Lower lobe of right lung (tissue), 2 donors: ENCODE measurements at regions not wholly inside any gene's neighbourhood (a gene's known extent, or its start where the extent isn't known, plus 50 kb on each side); places are given as distances from the start of the nearest gene placed in this dataset.

ENCODE experiments used
- ATAC-seq, 2 donors: fragments of 200-7000 bp; cut with Tn5 transposase; one replicate each; pipeline ENCODE4 v1.9.1; 2020 to 2022; ENCODE audit warnings: mild to moderate bottlenecking in 2 of 2, moderate library complexity in 2 of 2
- DNase-seq: peaks from one replicate; pipeline ENCODE4 v3.0.0-alpha.2; 2020
- H3K27ac ChIP-seq: fragments of 200-600 bp; one replicate; pipeline ENCODE4 v1.8.0; 2022
- H3K27me3 ChIP-seq: fragments of 200-600 bp; one replicate; pipeline ENCODE4 v1.8.0; 2022; ENCODE audit warnings: low read depth
- H3K36me3 ChIP-seq: fragments of 200-600 bp; one replicate; pipeline ENCODE4 v1.8.0; 2022; ENCODE audit warnings: mild to moderate bottlenecking
- H3K4me1 ChIP-seq: fragments of 200-600 bp; one replicate; pipeline ENCODE4 v1.8.0; 2022
- H3K4me3 ChIP-seq: fragments of 200-600 bp; one replicate; pipeline ENCODE4 v1.8.0; 2022; ENCODE audit warnings: mild to moderate bottlenecking
- H3K9me3 ChIP-seq: fragments of 200-600 bp; one replicate; pipeline ENCODE4 v1.8.0; 2022
- CTCF ChIP-seq: fragments of 200-600 bp; IDR thresholded peaks from one replicate; pipeline ENCODE4 v1.8.0; 2022; ENCODE audit warnings: antibody characterized with exemption, mild to moderate bottlenecking
- intact Hi-C: fragments of 100-400 bp; cut with DNase I; formaldehyde crosslinking; loops from one replicate; pipeline ENCODE4 v1.11.0; 2022
- donor health status: DM: no; HTN: yes; CAD: no; lungs with severe emphysema.

GRCh38 chr4:186013419-186014186 is 55.4 kb upstream of the TLR3 start:
- no peaks in the 10 kb centered on the region for H3K27me3 ChIP-seq
- H3K4me1 ChIP-seq: no peaks in the 10 kb centered on the region
- H3K9me3 ChIP-seq: no peaks in the 10 kb centered on the region
- DNase-seq (no peak), ATAC-seq (no peak)
- no peaks in the 10 kb centered on the region for H3K36me3 ChIP-seq
- intact Hi-C loops: no loop called here
- no peak overlapping the region for H3K27ac ChIP-seq
- no peak for TF ChIP-seq CTCF
- no peak overlapping the region for H3K4me3 ChIP-seq

- no peak for TF ChIP-seq CTCF
- Histone ChIP-seq H3K9me3 (no peaks in the 10 kb centered on the region), H3K4me1 (no peaks in the 10 kb centered on the region), H3K36me3 (no peaks in the 10 kb centered on the region), H3K27me3 (no peaks in the 10 kb centered on the region), H3K27ac (no peak overlapping the region), H3K4me3 (no peak overlapping the region)
- ATAC-seq (no peak), DNase-seq (no peak)
- intact Hi-C loops: no loop called here
Measured at GRCh38 chr4:186015212-186015817, 53.6 kb upstream of the TLR3 start.

GRCh38 chr4:186016796-186017195 is 52.2 kb upstream of the TLR3 start:
- no peak for TF ChIP-seq CTCF
- ATAC-seq (no peak), DNase-seq (no peak)
- no peaks in the 10 kb centered on the region for H3K9me3 ChIP-seq
- no peak overlapping the region for H3K27ac ChIP-seq
- H3K4me1 ChIP-seq: peaks cover 7% of the 10 kb centered on the region
- intact Hi-C loops: no loop called here
- H3K4me3 ChIP-seq: no peak overlapping the region
- H3K36me3 ChIP-seq: no peaks in the 10 kb centered on the region
- no peaks in the 10 kb centered on the region for H3K27me3 ChIP-seq

GRCh38 chr4:186017801-186018200 is 51.2 kb upstream of the TLR3 start:
- DNase-seq: no peak
- TF ChIP-seq CTCF: no peak

GRCh38 chr4:186018261-186018660 is 50.7 kb upstream of the TLR3 start:
- ATAC-seq: no peak
- Histone ChIP-seq H3K4me3 (no peak overlapping the region), H3K4me1 (peaks cover 8% of the 10 kb centered on the region), H3K27me3 (no peaks in the 10 kb centered on the region), H3K27ac (no peak overlapping the region), H3K9me3 (no peaks in the 10 kb centered on the region), H3K36me3 (no peaks in the 10 kb centered on the region)
- DNase-seq: no peak
- intact Hi-C loops: no loop called here
- TF ChIP-seq CTCF: no peak

More at GRCh38 chr4:186017801-186018200, 51.2 kb upstream of the TLR3 start:
- Histone ChIP-seq H3K36me3 (no peaks in the 10 kb centered on the region), H3K9me3 (no peaks in the 10 kb centered on the region), H3K4me1 (peaks cover 8% of the 10 kb centered on the region), H3K27ac (no peak overlapping the region), H3K4me3 (no peak overlapping the region), H3K27me3 (no peaks in the 10 kb centered on the region)
- ATAC-seq: no peak
- intact Hi-C loops: no loop called here
